ENCODE measurements at regions not wholly inside any gene's neighbourhood (a gene's known extent, or its start where the extent isn't known, plus 50 kb on each side); places are given as distances from the start of the nearest gene placed in this dataset.

DNA sequence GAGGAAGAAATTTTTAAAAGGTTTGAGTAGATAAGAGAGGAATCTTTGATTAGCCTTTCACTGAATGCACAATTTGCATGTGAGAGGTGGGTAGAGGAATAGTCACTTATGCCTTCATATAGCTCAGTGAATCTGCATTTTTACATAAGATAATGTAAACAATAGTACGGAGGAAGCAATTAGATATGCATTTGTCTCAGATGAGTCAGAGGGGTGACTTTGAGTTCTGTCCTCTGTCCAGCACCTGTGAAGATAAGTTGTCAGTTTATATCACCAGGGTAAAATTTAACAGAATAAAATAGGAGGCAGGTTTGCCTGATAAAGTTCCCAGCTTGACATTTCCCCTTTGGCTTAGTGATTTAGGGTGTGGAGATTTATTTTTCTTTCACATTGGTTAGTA, 841.9 kb downstream of the PCDH18 start:
- TF ChIP-seq MAFK (IDR thresholded peaks at IDR 0.05; ENCODE audit: low read depth, low read length), result no peak
- TF ChIP-seq NFE2L2 (IDR thresholded peaks at IDR 0.05; ENCODE audit: low read depth, low read length), result no peak
- TF ChIP-seq CHD1 (IDR thresholded peaks at IDR 0.05; ENCODE audit: low read depth, low read length), result no peak
- TF ChIP-seq, protein P1, sequence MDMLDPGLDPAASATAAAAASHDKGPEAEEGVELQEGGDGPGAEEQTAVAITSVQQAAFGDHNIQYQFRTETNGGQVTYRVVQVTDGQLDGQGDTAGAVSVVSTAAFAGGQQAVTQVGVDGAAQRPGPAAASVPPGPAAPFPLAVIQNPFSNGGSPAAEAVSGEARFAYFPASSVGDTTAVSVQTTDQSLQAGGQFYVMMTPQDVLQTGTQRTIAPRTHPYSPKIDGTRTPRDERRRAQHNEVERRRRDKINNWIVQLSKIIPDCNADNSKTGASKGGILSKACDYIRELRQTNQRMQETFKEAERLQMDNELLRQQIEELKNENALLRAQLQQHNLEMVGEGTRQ (IDR thresholded peaks at IDR 0.05; ENCODE audit: low read depth, low read length), result no peak
- TF ChIP-seq CEBPB (IDR thresholded peaks at IDR 0.05; ENCODE audit: low read depth, low read length), result no peak
- no peak for TF ChIP-seq RAD21 (IDR thresholded peaks at IDR 0.05; ENCODE audit: low read length)
- no peak for TF ChIP-seq RFX5 (IDR thresholded peaks at IDR 0.05; ENCODE audit: low read depth, low read length)
- TF ChIP-seq MXI1 (IDR thresholded peaks at IDR 0.05; ENCODE audit: borderline replicate concordance, low read depth, low read length), result no peak
- no peak for TF ChIP-seq RCOR1 (IDR thresholded peaks at IDR 0.05; ENCODE audit: insufficient replicate concordance, low read length)
- TF ChIP-seq BHLHE40 (IDR thresholded peaks at IDR 0.05; ENCODE audit: low read depth, low read length), result no peak
- TF ChIP-seq FOS (IDR thresholded peaks at IDR 0.05; ENCODE audit: low read depth, low read length), result no peak
- no peak for TF ChIP-seq CTCF (conservative IDR thresholded peaks at IDR 0.05; ENCODE audit: low read depth, low read length)
- TF ChIP-seq MAZ (IDR thresholded peaks at IDR 0.05; ENCODE audit: borderline replicate concordance, low read depth, low read length), result no peak
- TF ChIP-seq SMC3 (IDR thresholded peaks at IDR 0.05; ENCODE audit: low read depth, low read length), result no peak
- TF ChIP-seq POLR2A (IDR thresholded peaks at IDR 0.05; ENCODE audit: low read depth, low read length), result no peak
- TF ChIP-seq, protein P2, sequence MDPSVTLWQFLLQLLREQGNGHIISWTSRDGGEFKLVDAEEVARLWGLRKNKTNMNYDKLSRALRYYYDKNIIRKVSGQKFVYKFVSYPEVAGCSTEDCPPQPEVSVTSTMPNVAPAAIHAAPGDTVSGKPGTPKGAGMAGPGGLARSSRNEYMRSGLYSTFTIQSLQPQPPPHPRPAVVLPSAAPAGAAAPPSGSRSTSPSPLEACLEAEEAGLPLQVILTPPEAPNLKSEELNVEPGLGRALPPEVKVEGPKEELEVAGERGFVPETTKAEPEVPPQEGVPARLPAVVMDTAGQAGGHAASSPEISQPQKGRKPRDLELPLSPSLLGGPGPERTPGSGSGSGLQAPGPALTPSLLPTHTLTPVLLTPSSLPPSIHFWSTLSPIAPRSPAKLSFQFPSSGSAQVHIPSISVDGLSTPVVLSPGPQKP (IDR thresholded peaks at IDR 0.05; ENCODE audit: borderline replicate concordance, low read depth, low read length), result no peak
- dilution Hi-C loops (cut with HindIII; ENCODE audit: low sequenced_read_pairs, unreplicated experiment) (no loop called here), in situ Hi-C loops (cut with MboI; ENCODE audit: low sequenced_read_pairs) (no loop called here), intact Hi-C loops (cut with micrococcal nuclease) (no loop called here)
- no peak overlapping the region for H2BK5ac ChIP-seq (ENCODE audit: low read depth, low read length, poor library complexity, severe bottlenecking)
- ATAC-seq (ENCODE audit: low read depth) (no peak), DNase-seq (peak; percentile 32)
- H2BK20ac ChIP-seq (ENCODE audit: low read depth, low read length), result no peak overlapping the region
- H3K36me3 ChIP-seq (ENCODE audit: control insufficient read depth, insufficient read depth, low read length), result no peaks in the 10 kb centered on the region
- H3K9me3 ChIP-seq (ENCODE audit: control insufficient read depth, insufficient read depth, low read length), result no peaks in the 10 kb centered on the region
- no peak overlapping the region for H2AK5ac ChIP-seq (ENCODE audit: low read depth, low read length)
- H3K14ac ChIP-seq (replicated peaks; ENCODE audit: low read depth, low read length), result no peak overlapping the region
- no peaks in the 10 kb centered on the region for H3K27me3 ChIP-seq (ENCODE audit: control insufficient read depth, insufficient read depth, low read length)
- H3K4me2 ChIP-seq (ENCODE audit: low read depth, low read length), result no peak overlapping the region
- H3K4me1 ChIP-seq (ENCODE audit: control insufficient read depth, insufficient read depth, low read length), result no peaks in the 10 kb centered on the region
- no TSS peak for BruUV-seq (replicated peaks)
- H4K91ac ChIP-seq (ENCODE audit: insufficient read depth, low read depth, low read length), result no peak overlapping the region
- no peak overlapping the region for H3K4me3 ChIP-seq (ENCODE audit: insufficient read depth, low read depth, low read length)
- no peak overlapping the region for H3K27ac ChIP-seq (ENCODE audit: insufficient read depth, low read length)
- H2BK120ac ChIP-seq (ENCODE audit: low read depth, low read length), result no peak overlapping the region
- WGBS, 2 experiments (ENCODE audit: extremely low coverage in 2 of 2, insufficient read length in 1 of 2), result no CpG with 5 or more reads among the region's 1 CpG
- no peak overlapping the region for H4K8ac ChIP-seq (ENCODE audit: low read depth in 2 of 2, low read length in 2 of 2)
- no peak overlapping the region for H2AFZ ChIP-seq (replicated peaks; ENCODE audit: low read length, poor library complexity)
- H3K23ac ChIP-seq (ENCODE audit: low read depth, low read length), result no peak overlapping the region
- H4K20me1 ChIP-seq (ENCODE audit: insufficient read depth, low read length), result no peaks in the 10 kb centered on the region
- H3K9ac ChIP-seq (ENCODE audit: low read depth, low read length), result no peak overlapping the region
- ChIA-PET CTCF (interaction anchor here (0.7 to 1.3 kb wide), 4 partner anchors 10 to 23 kb away, joined by 3 to 5 read pairs (median 3); no protein-coding TSS in a partner anchor), POLR2A (ENCODE audit: unreplicated experiment) (no interaction called here)
- no peak overlapping the region for H3K18ac ChIP-seq (ENCODE audit: low read depth, low read length)
- no peak overlapping the region for H2AK9ac ChIP-seq (replicated peaks; ENCODE audit: low read depth, low read length, poor library complexity)
- no peak overlapping the region for H3K56ac ChIP-seq (ENCODE audit: extremely low read depth, insufficient read depth, low read length)
- no peaks in the 10 kb centered on the region for H3K9me1 ChIP-seq (ENCODE audit: insufficient read depth, low read length)
- H3K4ac ChIP-seq (ENCODE audit: low read depth, low read length), result no peak overlapping the region
- H4K5ac ChIP-seq (ENCODE audit: low read depth, low read length), result no peak overlapping the region
- no peak overlapping the region for H2BK15ac ChIP-seq (ENCODE audit: low read depth, low read length)
- no peaks in the 10 kb centered on the region for H3K79me1 ChIP-seq (ENCODE audit: low read depth in 1 of 2, low read length in 2 of 2)

All from IMR-90 (cell line).